Trophoblast cell (in vitro differentiated cells and primary cell): ENCODE measurements at regions not wholly inside any gene's neighbourhood (a gene's known extent, or its start where the extent isn't known, plus 50 kb on each side); places are given as distances from the start of the nearest gene placed in this dataset.
"Not testable (repeated sequence)": the region's sequence is repeated elsewhere in the genome, so short reads cannot be mapped to it uniquely, and the experiment has no call there.

Experiments used
- DNase-seq, 2 donors: peaks; one replicate each; pipeline ENCODE4 v3.0.0-alpha.2; 2016
- H2AFZ ChIP-seq: 2 replicates; pipeline ENCODE4 v1.6.1; 2013; ENCODE audit warnings: low read length, moderate library complexity, mild to moderate bottlenecking; ENCODE audit not compliant: insufficient read depth, poor library complexity
- H2AK5ac ChIP-seq: 2 replicates; pipeline ENCODE4 v1.6.1; 2013; ENCODE audit warnings: mild to moderate bottlenecking, low read length
- H2BK120ac ChIP-seq: 2 replicates; pipeline ENCODE4 v1.6.1; 2013; ENCODE audit warnings: low read length, mild to moderate bottlenecking, moderate library complexity; ENCODE audit not compliant: insufficient read depth, poor library complexity
- H2BK12ac ChIP-seq: 2 replicates; pipeline ENCODE4 v1.6.1; 2013; ENCODE audit warnings: mild to moderate bottlenecking, low read length, moderate library complexity
- H2BK5ac ChIP-seq: 2 replicates; pipeline ENCODE4 v1.6.1; 2013; ENCODE audit warnings: low read length, low read depth, moderate library complexity, mild to moderate bottlenecking; ENCODE audit not compliant: poor library complexity
- H3K14ac ChIP-seq: 2 replicates; pipeline ENCODE4 v1.6.1; 2013; ENCODE audit warnings: mild to moderate bottlenecking, low read length
- H3K18ac ChIP-seq: 2 replicates; pipeline ENCODE4 v1.6.1; 2013; ENCODE audit warnings: mild to moderate bottlenecking, low read length
- H3K23ac ChIP-seq: 2 replicates; pipeline ENCODE4 v1.6.1; 2013; ENCODE audit warnings: low read length
- H3K27ac ChIP-seq: 2 replicates; pipeline ENCODE4 v1.5.1; 2013; ENCODE audit warnings: low read depth, mild to moderate bottlenecking, inconsistent platforms, low read length, moderate library complexity
- H3K27me3 ChIP-seq: 2 replicates; pipeline ENCODE4 v1.6.1; 2013; ENCODE audit warnings: inconsistent platforms, mild to moderate bottlenecking, low read length, moderate library complexity; ENCODE audit not compliant: insufficient read depth
- H3K36me3 ChIP-seq, 2 experiments: 1 replicate in 1 of 2; 2 replicates in 1 of 2; pipeline ENCODE4 v1.6.1; 2013; ENCODE audit warnings: low read length in 2 of 2, mild to moderate bottlenecking in 2 of 2, moderate library complexity in 1 of 2; ENCODE audit not compliant: insufficient read depth in 2 of 2, control insufficient read depth in 1 of 2
- H3K4ac ChIP-seq: 2 replicates; pipeline ENCODE4 v1.6.1; 2013; ENCODE audit warnings: low read depth, mild to moderate bottlenecking, low read length, moderate library complexity
- H3K4me1 ChIP-seq, 2 experiments: 1 replicate in 1 of 2; 2 replicates in 1 of 2; pipeline ENCODE4 v1.6.1; 2013; ENCODE audit warnings: low read length in 2 of 2, mild to moderate bottlenecking in 2 of 2, moderate library complexity in 1 of 2; ENCODE audit not compliant: insufficient read depth in 2 of 2, control insufficient read depth in 1 of 2
- H3K4me2 ChIP-seq: 2 replicates; pipeline ENCODE4 v1.6.1; 2013; ENCODE audit warnings: inconsistent platforms, mild to moderate bottlenecking, low read length, moderate library complexity
- H3K4me3 ChIP-seq: 2 replicates; pipeline ENCODE4 v1.5.1; 2013; ENCODE audit warnings: mild to moderate bottlenecking, low read depth, low read length, inconsistent platforms
- H3K79me1 ChIP-seq: one replicate; pipeline ENCODE4 v1.6.1; 2013; ENCODE audit warnings: low read length
- H3K79me2 ChIP-seq: 2 replicates; pipeline ENCODE4 v1.6.1; 2013; ENCODE audit warnings: low read length, mild to moderate bottlenecking; ENCODE audit not compliant: control insufficient read depth, insufficient read depth, poor library complexity
- H3K9ac ChIP-seq: 2 replicates; pipeline ENCODE4 v1.6.1; 2013; ENCODE audit warnings: mild to moderate bottlenecking, low read length
- H3K9me3 ChIP-seq: 2 replicates; pipeline ENCODE4 v1.6.1; 2013; ENCODE audit warnings: low read depth, mild to moderate bottlenecking, control low read depth, inconsistent platforms, low read length; ENCODE audit not compliant: insufficient read depth
- H4K12ac ChIP-seq: 2 replicates; pipeline ENCODE4 v1.6.1; 2013; ENCODE audit warnings: low read depth, mild to moderate bottlenecking, low read length, moderate library complexity
- H4K8ac ChIP-seq: 2 replicates; pipeline ENCODE4 v1.6.1; 2013; ENCODE audit warnings: low read depth, mild to moderate bottlenecking, low read length, moderate library complexity
- H4K91ac ChIP-seq: one replicate; pipeline ENCODE4 v1.6.1; 2013; ENCODE audit warnings: low read depth, mild to moderate bottlenecking, low read length, moderate library complexity
- WGBS: extraction: QIAGEN DNeasy Blood & Tissue Kit; methylation state at CpG from one replicate; pipeline ENCODE4 v1.1.7; 2013; ENCODE audit warnings: missing lambda C conversion rate; ENCODE audit not compliant: insufficient read length, insufficient coverage; ENCODE audit errors: extremely low coverage; 5-methylcytosine and 5-hydroxymethylcytosine counted together

GRCh38 chr6:16820262-16820661, 59.0 kb upstream of the ATXN1 start:
- H3K14ac ChIP-seq, H2BK120ac ChIP-seq: not testable (repeated sequence)
- no CpG with 5 or more reads among the region's 3 CpGs for WGBS

DNA sequence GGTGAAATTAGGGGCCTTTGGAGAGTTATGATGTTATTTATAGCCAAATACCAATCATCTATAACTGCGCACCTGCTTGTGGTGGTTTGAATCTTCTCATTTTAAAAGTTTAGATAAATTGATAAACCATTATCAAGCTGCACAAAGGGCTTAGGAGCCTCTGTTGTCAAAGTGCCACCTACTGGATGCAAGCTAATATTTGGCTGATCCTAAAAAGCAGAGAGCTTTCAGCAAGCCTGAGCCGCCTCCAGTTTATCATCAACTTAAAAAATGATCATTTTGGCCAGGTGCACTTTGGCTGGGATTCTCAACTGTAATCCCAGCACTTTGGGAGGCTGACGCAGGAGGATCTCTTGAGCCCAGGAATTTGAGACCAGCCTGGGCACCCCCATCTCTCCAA, 58.5 kb upstream of the ATXN1 start:
- Histone ChIP-seq H3K9ac (no peak overlapping the region), H3K79me1 (no peaks in the 10 kb centered on the region), H3K36me3 (no peaks in the 10 kb centered on the region), H2AK5ac (no peak overlapping the region), H3K4me2 (no peak overlapping the region), H3K27me3 (no peaks in the 10 kb centered on the region), H3K79me2 (no peaks in the 10 kb centered on the region), H4K8ac (no peak overlapping the region), H3K23ac (no peak overlapping the region), H3K4me3 (no peak overlapping the region), H2BK12ac (no peak overlapping the region), H3K18ac (no peak overlapping the region), H2BK5ac (no peak overlapping the region), H3K9me3 (no peaks in the 10 kb centered on the region), H3K14ac (no peak overlapping the region), H3K4ac (no peak overlapping the region), H2BK120ac (no peak overlapping the region), H3K4me1 (no peaks in the 10 kb centered on the region), H4K12ac (no peak overlapping the region), H2AFZ (no peak overlapping the region), H3K27ac (no peak overlapping the region), H4K91ac (no peak overlapping the region)
- DNase-seq, result no peak
- no CpG with 5 or more reads among the region's 3 CpGs for WGBS

More at GRCh38 chr6:16820262-16820661, 59.0 kb upstream of the ATXN1 start:
- not testable (repeated sequence) for H2AK5ac ChIP-seq, H3K9ac ChIP-seq, H3K79me2 ChIP-seq, DNase-seq, H3K4me1 ChIP-seq, H3K27ac ChIP-seq, H2AFZ ChIP-seq, H3K4me2 ChIP-seq, H3K79me1 ChIP-seq, H2BK5ac ChIP-seq, H2BK12ac ChIP-seq, H3K4ac ChIP-seq, H4K12ac ChIP-seq, H4K91ac ChIP-seq, H3K9me3 ChIP-seq, H3K4me3 ChIP-seq, H3K27me3 ChIP-seq, H3K23ac ChIP-seq, H3K36me3 ChIP-seq, H4K8ac ChIP-seq, H3K18ac ChIP-seq

DNA sequence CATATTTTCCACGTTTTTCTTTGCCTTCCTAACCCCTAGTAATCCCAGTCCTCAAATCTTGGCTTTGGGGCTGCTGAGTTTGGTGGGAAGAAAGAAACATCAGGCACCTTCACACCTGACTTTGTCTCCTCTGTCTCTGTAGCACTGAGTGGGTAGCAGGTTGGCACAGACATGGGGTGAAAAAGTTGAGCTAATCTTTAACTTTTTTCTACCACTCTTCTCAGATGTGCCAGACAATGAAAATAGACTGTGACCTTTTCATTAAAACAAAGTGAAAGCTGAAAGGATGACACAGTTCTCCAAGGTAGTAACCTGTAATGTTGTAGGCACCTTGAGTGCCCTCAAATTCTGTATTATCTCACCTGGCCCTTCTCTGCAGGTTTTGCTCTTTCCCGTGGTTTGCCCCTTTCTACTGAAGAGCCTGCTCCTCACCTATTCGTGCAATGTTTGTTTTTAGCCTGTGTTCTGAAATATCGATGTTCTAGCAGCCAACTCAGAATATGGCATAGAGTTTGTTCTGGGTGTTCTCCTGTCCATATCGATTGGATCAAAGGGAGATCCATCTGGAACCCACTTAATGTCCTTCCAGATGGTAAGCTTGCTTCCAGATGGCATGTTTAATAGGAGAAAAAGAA, 57.8 kb upstream of the ATXN1 start:
- no peak overlapping the region for H2AK5ac ChIP-seq
- H3K27ac ChIP-seq, result no peak overlapping the region
- H3K9me3 ChIP-seq, result no peaks in the 10 kb centered on the region
- H3K4me1 ChIP-seq, result no peaks in the 10 kb centered on the region
- no peak overlapping the region for H2BK12ac ChIP-seq
- no peaks in the 10 kb centered on the region for H3K27me3 ChIP-seq
- H3K79me2 ChIP-seq, result no peaks in the 10 kb centered on the region
- no peak overlapping the region for H3K4me3 ChIP-seq
- H3K23ac ChIP-seq, result no peak overlapping the region
- DNase-seq, result no peak
- H3K36me3 ChIP-seq, result no peaks in the 10 kb centered on the region
- WGBS, result no CpG with 5 or more reads among the region's 5 CpGs
- H3K4me2 ChIP-seq, result no peak overlapping the region
- no peak overlapping the region for H2AFZ ChIP-seq
- no peak overlapping the region for H2BK120ac ChIP-seq
- no peak overlapping the region for H4K12ac ChIP-seq
- H4K8ac ChIP-seq, result no peak overlapping the region
- no peak overlapping the region for H3K14ac ChIP-seq
- no peak overlapping the region for H3K18ac ChIP-seq
- H4K91ac ChIP-seq, result no peak overlapping the region
- H3K79me1 ChIP-seq, result no peaks in the 10 kb centered on the region
- H3K9ac ChIP-seq, result no peak overlapping the region
- H3K4ac ChIP-seq, result no peak overlapping the region
- H2BK5ac ChIP-seq, result no peak overlapping the region

DNA sequence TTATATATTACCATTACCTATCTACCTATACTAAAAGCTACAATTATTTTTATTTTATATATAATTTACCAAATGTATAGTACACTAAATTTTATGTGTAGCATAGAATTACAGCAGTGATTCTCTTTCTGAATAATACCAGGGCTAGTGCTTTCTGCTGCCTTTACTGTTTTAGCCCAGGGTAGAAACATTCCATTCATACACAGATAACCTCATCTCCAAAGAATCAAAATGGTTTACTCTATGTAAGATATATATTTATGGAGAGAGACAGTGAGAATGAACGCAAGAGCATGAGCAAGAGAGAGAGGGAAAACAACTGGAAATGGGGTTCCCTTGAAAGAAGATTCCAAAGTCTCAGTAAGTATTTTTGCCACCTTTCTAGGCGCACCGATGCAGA, 56.3 kb upstream of the ATXN1 start:
- Histone ChIP-seq H2BK120ac (no peak overlapping the region), H2BK12ac (no peak overlapping the region), H3K14ac (no peak overlapping the region), H3K9ac (no peak overlapping the region), H4K8ac (no peak overlapping the region), H3K4me2 (no peak overlapping the region), H3K36me3 (no peaks in the 10 kb centered on the region), H3K4me3 (no peak overlapping the region), H2AK5ac (no peak overlapping the region), H4K91ac (no peak overlapping the region), H4K12ac (no peak overlapping the region), H3K18ac (no peak overlapping the region), H3K27ac (no peak overlapping the region), H3K27me3 (no peaks in the 10 kb centered on the region), H3K9me3 (no peaks in the 10 kb centered on the region), H2AFZ (no peak overlapping the region), H3K23ac (no peak overlapping the region), H3K4me1 (no peaks in the 10 kb centered on the region), H2BK5ac (no peak overlapping the region), H3K79me2 (no peaks in the 10 kb centered on the region), H3K79me1 (no peaks in the 10 kb centered on the region), H3K4ac (no peak overlapping the region)
- DNase-seq, result no peak
- WGBS, result no CpG with 5 or more reads among the region's 3 CpGs
